HG02678 (cell line): ENCODE measurements at regions not wholly inside any gene's neighbourhood (a gene's known extent, or its start where the extent isn't known, plus 50 kb on each side); places are given as distances from the start of the nearest gene placed in this dataset.

Experiments used
- ATAC-seq: cut with Tn5 transposase; IDR thresholded peaks from one replicate; pipeline ENCODE4 v1.9.1; 2021; ENCODE audit warnings: mild to moderate bottlenecking, moderate library complexity; ENCODE audit not compliant: unreplicated experiment

DNA sequence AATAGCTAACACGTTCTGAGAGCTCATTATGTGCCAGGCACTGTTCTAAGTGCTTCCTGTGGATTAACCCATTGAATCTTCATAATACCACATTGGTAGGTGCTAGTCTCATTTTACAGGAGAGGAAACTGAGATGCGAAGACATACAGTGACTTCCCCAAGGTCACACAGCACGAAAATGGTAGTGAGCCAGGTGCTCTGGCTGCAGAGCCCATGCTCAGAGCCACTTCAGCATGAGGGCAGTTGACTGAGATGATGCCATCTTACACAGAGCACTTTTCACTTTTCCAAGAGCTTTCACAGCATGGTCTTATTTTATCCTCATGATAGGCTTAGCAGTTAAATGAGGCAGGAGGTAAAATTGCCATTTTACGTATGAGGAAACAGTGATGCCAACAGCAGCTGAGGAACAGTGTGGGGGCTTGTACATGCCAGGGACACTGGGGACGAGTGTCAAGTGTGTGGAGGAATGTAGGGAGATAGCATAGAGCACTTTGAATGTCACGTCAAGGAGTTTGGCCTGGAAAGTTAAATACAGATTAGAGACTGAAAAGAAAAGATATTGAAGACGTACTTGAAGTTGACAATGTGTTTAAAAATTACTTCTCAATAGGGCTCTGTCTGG is 180.0 kb downstream of the KIF4B start:
- ATAC-seq: no peak

DNA sequence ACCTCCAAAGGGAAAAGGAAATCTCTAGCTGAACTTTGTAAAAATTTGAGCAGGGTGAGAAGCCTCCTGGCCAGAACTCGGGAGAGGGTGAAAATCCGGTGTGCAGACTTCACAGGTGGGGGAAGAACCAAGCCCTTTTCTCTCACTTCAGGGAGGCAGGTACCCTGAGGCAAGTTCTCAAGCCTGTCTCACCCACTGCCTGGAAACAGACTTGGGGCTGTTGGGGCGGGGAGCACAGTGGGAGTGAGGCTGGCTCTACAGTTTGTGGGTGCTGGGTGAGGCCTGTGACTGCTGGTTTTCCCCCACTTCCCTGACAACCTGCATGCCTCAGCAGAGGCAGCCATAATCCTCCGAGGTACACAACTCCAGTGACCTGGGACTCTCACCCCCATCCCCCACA is 187.1 kb downstream of the KIF4B start:
- ATAC-seq: no peak

GRCh38 chr5:155211764-155212163 is 198.2 kb downstream of the KIF4B start:
- no peak for ATAC-seq

- ATAC-seq: no peak
Observed at GRCh38 chr5:155222393-155222792, 208.8 kb downstream of the KIF4B start.

- no peak for ATAC-seq
Observed at GRCh38 chr5:155229135-155229534, 215.6 kb downstream of the KIF4B start.

DNA sequence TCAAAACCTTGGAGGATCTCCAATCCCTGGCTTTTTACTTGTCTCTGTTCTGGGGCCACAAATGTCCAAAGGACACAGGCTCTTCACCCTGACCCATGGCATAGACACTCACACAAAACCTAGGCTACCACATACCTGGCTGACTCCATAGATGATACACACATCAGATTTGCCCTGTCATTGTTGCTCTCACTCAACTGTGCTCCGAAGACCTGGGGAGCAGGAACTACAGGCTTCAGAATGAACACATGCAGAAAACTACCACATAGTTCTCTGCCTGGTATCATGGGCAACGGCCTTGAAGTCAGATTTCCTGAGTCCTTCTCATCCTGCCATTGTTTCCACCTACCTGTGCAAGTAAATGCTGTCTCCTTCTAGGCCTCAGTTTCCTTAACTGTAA is 226.2 kb downstream of the KIF4B start:
- no peak for ATAC-seq

GRCh38 chr5:155250596-155250995 is 237.0 kb downstream of the KIF4B start:
- ATAC-seq: no peak

- no peak for ATAC-seq
Observed at GRCh38 chr5:155252025-155252424, 238.5 kb downstream of the KIF4B start.

DNA sequence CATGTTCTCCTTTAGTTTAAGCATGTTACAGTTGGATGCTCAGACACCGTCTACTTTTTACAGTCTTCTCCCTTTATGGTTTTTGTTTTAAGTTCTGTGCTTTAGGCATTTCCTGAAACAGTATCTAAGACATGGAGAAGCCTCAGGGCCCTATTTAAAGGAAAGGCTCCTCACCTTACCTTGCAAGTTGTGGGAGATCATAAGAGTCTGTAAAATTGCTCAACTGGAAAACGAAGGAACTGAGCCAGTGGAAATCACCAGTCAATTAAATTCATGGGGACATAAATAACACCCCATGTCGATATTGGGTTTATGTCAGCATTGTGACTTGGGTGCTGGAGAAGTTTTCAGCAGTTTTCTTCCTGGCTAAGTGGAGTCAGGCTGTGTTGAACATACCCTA is 239.2 kb downstream of the KIF4B start:
- no peak for ATAC-seq

GRCh38 chr5:155254399-155254798 is 240.8 kb downstream of the KIF4B start:
- ATAC-seq: no peak

GRCh38 chr5:155258161-155258560 is 244.6 kb downstream of the KIF4B start:
- no peak for ATAC-seq

GRCh38 chr5:155259648-155260047 is 246.1 kb downstream of the KIF4B start:
- no peak for ATAC-seq

- no peak for ATAC-seq
Observed at GRCh38 chr5:155260798-155261197, 247.2 kb downstream of the KIF4B start.

- no peak for ATAC-seq
Observed at GRCh38 chr5:155263381-155263780, 249.8 kb downstream of the KIF4B start.

DNA sequence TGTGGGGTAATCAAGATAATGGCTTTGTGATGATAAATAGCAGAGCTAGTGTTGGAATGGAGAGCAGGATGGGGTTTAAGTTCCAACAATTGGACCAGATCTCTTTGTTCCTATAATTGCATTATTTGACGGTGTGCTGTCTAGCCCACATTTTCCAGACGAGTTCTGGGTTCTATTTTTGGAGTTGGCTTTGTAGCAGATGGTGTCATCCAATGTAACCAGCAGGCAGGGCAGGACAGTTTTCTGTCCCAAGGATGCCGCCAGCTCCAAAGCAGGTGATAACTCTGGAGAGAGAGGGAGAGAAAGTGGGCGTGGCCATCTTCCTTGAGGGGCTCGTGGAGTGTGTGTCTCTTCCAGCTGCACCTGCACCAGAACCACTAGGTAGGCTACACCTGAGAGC is 251.3 kb downstream of the KIF4B start:
- ATAC-seq: no peak

GRCh38 chr5:155268770-155269425 is 255.3 kb downstream of the KIF4B start:
- no peak for ATAC-seq

DNA sequence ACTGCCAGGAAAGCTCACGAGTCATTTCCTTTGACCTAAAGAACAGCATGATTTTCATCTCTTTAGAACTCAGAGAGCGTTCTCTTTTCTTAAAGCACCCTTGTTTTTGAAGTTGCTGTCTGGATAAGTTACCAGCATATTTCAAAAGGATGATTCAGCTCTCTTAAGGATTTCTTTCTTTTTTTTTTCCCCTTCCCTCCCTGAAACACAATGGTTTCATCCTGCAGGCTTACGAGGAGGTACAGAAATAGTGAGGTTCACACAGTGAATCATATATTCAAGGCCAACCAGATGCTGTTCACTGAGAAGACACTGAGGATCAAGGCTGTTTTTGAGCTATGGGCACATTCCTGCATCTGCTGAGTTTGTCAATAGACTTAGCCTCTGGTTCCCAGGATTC is 257.2 kb downstream of the KIF4B start:
- ATAC-seq: no peak

- no peak for ATAC-seq
Observed at GRCh38 chr5:155274484-155274883, 260.9 kb downstream of the KIF4B start.

DNA sequence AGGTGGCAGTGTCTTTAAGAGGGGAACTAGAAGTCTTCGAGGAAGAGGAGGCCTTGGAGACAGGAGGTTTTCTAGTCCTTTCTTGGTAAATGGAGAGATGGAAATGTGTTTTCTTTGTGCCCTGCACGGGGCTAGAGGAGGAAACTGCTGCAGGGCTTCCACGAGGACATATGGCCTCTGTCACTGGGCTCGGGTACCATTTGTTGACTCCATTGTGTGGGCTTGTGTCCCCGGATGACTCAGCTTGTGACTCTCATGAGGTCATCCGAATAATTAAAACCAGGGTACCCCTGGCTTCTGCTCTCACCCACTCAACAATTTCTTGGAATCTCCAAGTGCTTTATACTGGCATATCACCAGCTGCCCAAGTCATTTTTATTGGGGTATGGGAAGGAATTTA is 261.7 kb downstream of the KIF4B start:
- no peak for ATAC-seq

GRCh38 chr5:155276231-155276630 is 262.7 kb downstream of the KIF4B start:
- no peak for ATAC-seq

DNA sequence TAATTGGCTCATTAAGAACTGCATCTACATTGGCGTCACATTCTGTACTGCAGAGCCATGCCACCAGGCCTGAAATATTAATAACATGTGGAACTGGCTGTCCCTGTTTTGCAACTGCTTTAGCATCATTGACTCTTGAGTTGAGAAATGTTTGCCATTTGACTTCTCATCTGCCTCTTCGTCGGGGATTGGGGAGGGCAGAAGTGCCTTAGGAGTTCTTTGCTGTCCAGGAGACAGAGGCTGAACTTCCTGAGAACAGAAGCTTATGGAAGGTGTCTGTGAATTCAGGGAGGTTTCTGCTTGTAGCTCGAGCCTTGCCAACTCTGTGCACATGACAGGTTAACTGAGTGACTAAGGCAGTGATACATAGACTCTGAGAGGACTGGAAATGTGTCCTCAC is 265.0 kb downstream of the KIF4B start:
- no peak for ATAC-seq

DNA sequence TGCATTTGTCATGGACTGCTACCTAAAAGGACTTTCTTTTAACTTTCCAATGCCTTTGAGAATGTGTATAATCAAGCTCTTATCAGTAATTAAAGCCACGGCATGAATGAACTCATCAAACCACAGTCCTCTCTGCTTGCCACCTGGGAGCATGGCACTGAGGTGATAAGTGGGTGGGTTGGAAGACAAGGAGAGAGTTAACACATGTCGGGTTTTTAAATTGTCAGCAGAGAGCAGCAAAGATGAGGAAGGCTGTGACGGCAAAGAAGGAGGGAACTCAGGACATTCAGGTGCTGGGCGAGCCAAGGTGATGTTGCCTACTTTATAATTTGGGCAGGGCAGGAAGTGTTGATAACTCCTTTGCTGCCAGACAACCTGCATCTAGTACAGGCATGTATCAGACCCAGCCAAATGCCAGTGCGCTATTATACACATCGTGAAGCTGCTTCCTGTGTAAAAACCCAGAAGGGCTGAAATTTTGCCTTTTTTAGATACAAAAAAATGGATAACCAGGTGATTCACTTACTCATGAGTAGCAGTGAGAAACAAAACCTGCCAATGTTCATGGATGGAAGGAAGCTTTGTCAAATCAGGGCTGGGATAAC is 269.1 kb downstream of the KIF4B start:
- ATAC-seq: no peak

DNA sequence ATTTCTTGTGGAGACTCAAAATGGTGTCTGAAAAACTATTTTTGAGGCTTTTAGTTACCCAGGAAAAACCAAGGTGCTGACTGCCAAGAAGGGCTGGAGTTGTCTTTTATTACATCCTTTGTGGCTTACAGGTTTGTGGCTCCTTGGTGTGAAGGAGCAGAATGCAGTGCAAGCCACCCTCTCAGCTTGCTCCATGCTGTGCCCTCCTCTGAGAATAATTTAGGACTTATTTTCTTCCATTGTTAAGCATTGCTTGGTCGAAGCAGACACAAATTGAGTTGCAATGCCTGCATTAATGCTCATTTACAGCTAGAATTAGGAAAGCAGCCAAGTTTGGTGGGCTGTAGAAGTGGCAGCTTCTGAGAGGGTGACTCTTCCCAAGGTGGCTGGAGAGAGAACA is 272.2 kb downstream of the KIF4B start:
- no peak for ATAC-seq
